IMR-90 (cell line): ENCODE measurements at regions not wholly inside any gene's neighbourhood (a gene's known extent, or its start where the extent isn't known, plus 50 kb on each side); places are given as distances from the start of the nearest gene placed in this dataset.

Source experiments
- ATAC-seq: fragments of 200-7000 bp; cut with Tn5 transposase; 2 replicates; pipeline ENCODE4 v1.9.1; 2020; ENCODE audit warnings: low read depth, mild to moderate bottlenecking, moderate library complexity
- BruUV-seq: library from RNA; stranded (reverse); fragments of 400-500 nt; replicated peaks from 2 replicates; lab custom pipeline; 2021; lab: Mats Ljungman, UMichigan
- CTCF ChIA-PET: fragments of 300-600 bp; formaldehyde crosslinking; extraction: SDS; loops from one replicate; lab custom pipeline; 2021; ENCODE audit warnings: antibody characterized with exemption; lab: Yijun Ruan, JAX
- POLR2A ChIA-PET: fragments of 300-600 bp; sonication (Branson Sonifier 250); formaldehyde crosslinking; loops from one replicate; lab custom pipeline; 2022; ENCODE audit warnings: antibody characterized with exemption; ENCODE audit not compliant: unreplicated experiment; lab: Charles Lee
- DNase-seq: peaks from one replicate; pipeline ENCODE4 v3.0.0; 2013
- H2AFZ ChIP-seq: replicated peaks from 2 replicates; pipeline ENCODE3; 2013; ENCODE audit warnings: low read length, mild to moderate bottlenecking; ENCODE audit not compliant: poor library complexity
- H2AK5ac ChIP-seq: 2 replicates; pipeline ENCODE4 v1.6.1; 2013; ENCODE audit warnings: low read depth, low read length, inconsistent platforms
- H2AK9ac ChIP-seq: replicated peaks from 2 replicates; pipeline ENCODE3; 2013; ENCODE audit warnings: mild to moderate bottlenecking, low read depth, low read length, moderate library complexity; ENCODE audit not compliant: poor library complexity
- H2BK120ac ChIP-seq: 2 replicates; pipeline ENCODE4 v1.6.1; 2013; ENCODE audit warnings: low read depth, low read length, inconsistent platforms
- H2BK15ac ChIP-seq: 3 replicates; pipeline ENCODE4 v1.6.1; 2013; ENCODE audit warnings: low read depth, low read length, inconsistent platforms
- H2BK20ac ChIP-seq: 2 replicates; pipeline ENCODE4 v1.6.1; 2013; ENCODE audit warnings: low read depth, mild to moderate bottlenecking, inconsistent platforms, low read length, moderate library complexity
- H2BK5ac ChIP-seq: 2 replicates; pipeline ENCODE4 v1.6.1; 2013; ENCODE audit warnings: mild to moderate bottlenecking, low read depth, low read length, inconsistent platforms; ENCODE audit not compliant: poor library complexity, severe bottlenecking
- H3K14ac ChIP-seq: replicated peaks from 2 replicates; pipeline ENCODE4 v1.6.1; 2013; ENCODE audit warnings: low read depth, low read length, inconsistent platforms
- H3K18ac ChIP-seq: 2 replicates; pipeline ENCODE4 v1.6.1; 2013; ENCODE audit warnings: low read depth, low read length, control low read depth
- H3K23ac ChIP-seq: 2 replicates; pipeline ENCODE4 v1.6.1; 2013; ENCODE audit warnings: low read depth, low read length, inconsistent platforms
- H3K27ac ChIP-seq: 2 replicates; pipeline ENCODE4 v1.5.1; 2013; ENCODE audit warnings: mild to moderate bottlenecking, control low read depth, low read length; ENCODE audit not compliant: insufficient read depth
- H3K27me3 ChIP-seq: 2 replicates; pipeline ENCODE4 v1.6.1; 2013; ENCODE audit warnings: low read length; ENCODE audit not compliant: control insufficient read depth, insufficient read depth
- H3K36me3 ChIP-seq: 2 replicates; pipeline ENCODE4 v1.6.1; 2013; ENCODE audit warnings: low read length, mixed read lengths; ENCODE audit not compliant: control insufficient read depth, insufficient read depth
- H3K4ac ChIP-seq: 2 replicates; pipeline ENCODE4 v1.6.1; 2013; ENCODE audit warnings: low read depth, low read length, inconsistent platforms
- H3K4me1 ChIP-seq: 2 replicates; pipeline ENCODE4 v1.6.1; 2013; ENCODE audit warnings: low read length, mixed read lengths; ENCODE audit not compliant: control insufficient read depth, insufficient read depth
- H3K4me2 ChIP-seq: 2 replicates; pipeline ENCODE4 v1.6.1; 2013; ENCODE audit warnings: low read depth, mild to moderate bottlenecking, control low read depth, low read length, moderate library complexity
- H3K4me3 ChIP-seq: 2 replicates; pipeline ENCODE4 v1.5.1; 2013; ENCODE audit warnings: low read depth, mild to moderate bottlenecking, control low read depth, low read length, moderate library complexity; ENCODE audit not compliant: insufficient read depth
- H3K56ac ChIP-seq: 2 replicates; pipeline ENCODE4 v1.6.1; 2013; ENCODE audit warnings: low read length, inconsistent platforms; ENCODE audit not compliant: insufficient read depth; ENCODE audit errors: extremely low read depth
- H3K79me1 ChIP-seq, 2 experiments: 2 replicates each; pipeline ENCODE4 v1.6.1; 2013; ENCODE audit warnings: low read length in 2 of 2, inconsistent platforms in 1 of 2, low read depth in 1 of 2
- H3K9ac ChIP-seq: 2 replicates; pipeline ENCODE4 v1.6.1; 2013; ENCODE audit warnings: low read depth, low read length, control low read depth
- H3K9me1 ChIP-seq: 2 replicates; pipeline ENCODE4 v1.6.1; 2013; ENCODE audit warnings: low read length, inconsistent platforms; ENCODE audit not compliant: insufficient read depth
- H3K9me3 ChIP-seq: 2 replicates; pipeline ENCODE4 v1.6.1; 2013; ENCODE audit warnings: low read length; ENCODE audit not compliant: control insufficient read depth, insufficient read depth
- H4K20me1 ChIP-seq: 2 replicates; pipeline ENCODE4 v1.6.1; 2013; ENCODE audit warnings: low read length, inconsistent platforms; ENCODE audit not compliant: insufficient read depth
- H4K5ac ChIP-seq: 2 replicates; pipeline ENCODE4 v1.6.1; 2013; ENCODE audit warnings: mild to moderate bottlenecking, low read depth, low read length, control low read depth
- H4K8ac ChIP-seq, 2 experiments: 2 replicates each; pipeline ENCODE4 v1.6.1; 2013; ENCODE audit warnings: low read depth in 2 of 2, low read length in 2 of 2, control low read depth in 1 of 2, inconsistent platforms in 1 of 2
- H4K91ac ChIP-seq: 2 replicates; pipeline ENCODE4 v1.6.1; 2013; ENCODE audit warnings: low read depth, low read length, inconsistent platforms; ENCODE audit not compliant: insufficient read depth
- BHLHE40 ChIP-seq: fragments of 150-350 bp; IDR thresholded peaks from 2 replicates; pipeline ENCODE4 v1.6.1; 2016; ENCODE audit warnings: mild to moderate bottlenecking, low read depth, low read length
- CEBPB ChIP-seq: IDR thresholded peaks from 2 replicates; pipeline ENCODE4 v1.6.1; 2012; ENCODE audit warnings: low read depth, low read length, improper control_type of control experiment
- CHD1 ChIP-seq: IDR thresholded peaks from 2 replicates; pipeline ENCODE4 v1.6.1; 2012; ENCODE audit warnings: low read depth, low read length, improper control_type of control experiment
- FOS ChIP-seq: fragments of 150-350 bp; IDR thresholded peaks from 2 replicates; pipeline ENCODE4 v1.6.1; 2016; ENCODE audit warnings: low read depth, low read length
- MAFK ChIP-seq: IDR thresholded peaks from 2 replicates; pipeline ENCODE4 v1.6.1; 2012; ENCODE audit warnings: low read depth, low read length, improper control_type of control experiment
- MAZ ChIP-seq: IDR thresholded peaks from 2 replicates; pipeline ENCODE4 v1.6.1; 2012; ENCODE audit warnings: low read depth, mild to moderate bottlenecking, low read length, improper control_type of control experiment, moderate library complexity, borderline replicate concordance
- MXI1 ChIP-seq: IDR thresholded peaks from 2 replicates; pipeline ENCODE4 v1.6.1; 2012; ENCODE audit warnings: low read depth, mild to moderate bottlenecking, low read length, moderate library complexity, borderline replicate concordance
- NFE2L2 ChIP-seq: fragments of 150-350 bp; IDR thresholded peaks from 2 replicates; pipeline ENCODE4 v1.6.1; 2016; ENCODE audit warnings: low read depth, mild to moderate bottlenecking, low read length
- RAD21 ChIP-seq: IDR thresholded peaks from 2 replicates; pipeline ENCODE4 v1.6.1; 2012; ENCODE audit warnings: low read length, improper control_type of control experiment
- RCOR1 ChIP-seq: IDR thresholded peaks from 2 replicates; pipeline ENCODE4 v1.6.1; 2012; ENCODE audit warnings: mild to moderate bottlenecking, low read length, improper control_type of control experiment; ENCODE audit not compliant: insufficient replicate concordance
- SMC3 ChIP-seq: fragments of 150-350 bp; IDR thresholded peaks from 2 replicates; pipeline ENCODE4 v1.6.1; 2016; ENCODE audit warnings: low read depth, mild to moderate bottlenecking, antibody characterized with exemption, low read length, moderate library complexity
- USF2 ChIP-seq: fragments of 150-350 bp; IDR thresholded peaks from 2 replicates; pipeline ENCODE4 v1.6.1; 2017; ENCODE audit warnings: mild to moderate bottlenecking, antibody characterized with exemption, low read length, low read depth
- WGBS, 2 experiments: methylation state at CpG; one replicate each; pipeline versions ENCODE4 v1.1.5 to v1.1.7; 2013; ENCODE audit warnings: missing lambda C conversion rate in 2 of 2; ENCODE audit not compliant: insufficient read length in 1 of 2; ENCODE audit errors: extremely low coverage in 2 of 2; 5-methylcytosine and 5-hydroxymethylcytosine counted together
- dilution Hi-C: fragments of 300-500 bp; cut with HindIII; formaldehyde crosslinking; loops from one replicate; pipeline ENCODE4 v1.14.3; 2018; ENCODE audit warnings: low sequenced_read_pairs; ENCODE audit not compliant: unreplicated experiment
- in situ Hi-C: fragments of 300-500 bp; cut with MboI; formaldehyde crosslinking; loops from 3 replicates; pipeline ENCODE4 v1.14.3; 2019; ENCODE audit warnings: low sequenced_read_pairs, inconsistent platforms, mixed read lengths
- intact Hi-C: fragments of 100-400 bp; cut with micrococcal nuclease; formaldehyde crosslinking; loops from 2 replicates; pipeline ENCODE4 v1.10.0; 2022
- TF ChIP-seq, protein P1 (sequence below): fragments of 150-350 bp; IDR thresholded peaks from 2 replicates; pipeline ENCODE4 v1.6.1; 2016; ENCODE audit warnings: low read depth, mild to moderate bottlenecking, low read length, moderate library complexity, borderline replicate concordance
- TF ChIP-seq, protein P2 (sequence below): conservative IDR thresholded peaks from 2 replicates; pipeline ENCODE4 v1.5.1; 2012; ENCODE audit warnings: mild to moderate bottlenecking, low read depth, low read length, improper control_type of control experiment

GRCh38 chr10:37534166-37534565 is 323.2 kb downstream of the ZNF248 start:
- Histone ChIP-seq H3K9me3 (peaks cover 9% of the 10 kb centered on the region), H3K36me3 (no peaks in the 10 kb centered on the region), H4K91ac (no peak overlapping the region), H3K9me1 (no peaks in the 10 kb centered on the region), H2BK5ac (no peak overlapping the region), H3K4me3 (no peak overlapping the region), H3K4me2 (no peak overlapping the region), H2AK9ac (no peak overlapping the region), H3K56ac (no peak overlapping the region), H3K23ac (no peak overlapping the region), H4K20me1 (no peaks in the 10 kb centered on the region), H3K27me3 (no peaks in the 10 kb centered on the region), H4K5ac (no peak overlapping the region), H3K27ac (no peak overlapping the region), H3K9ac (no peak overlapping the region), H3K14ac (no peak overlapping the region), H2BK120ac (no peak overlapping the region), H2AK5ac (no peak overlapping the region), H4K8ac (no peak overlapping the region), H2BK15ac (no peak overlapping the region), H2AFZ (no peak overlapping the region), H3K79me1 (no peaks in the 10 kb centered on the region), H3K4me1 (no peaks in the 10 kb centered on the region), H3K18ac (no peak overlapping the region), H2BK20ac (no peak overlapping the region), H3K4ac (no peak overlapping the region)
- ATAC-seq, result no peak
- POLR2A ChIA-PET, result no interaction called here
- no peak for TF ChIP-seq CEBPB
- TF ChIP-seq SMC3, result no peak
- no peak for TF ChIP-seq MAFK
- TF ChIP-seq, protein P1, sequence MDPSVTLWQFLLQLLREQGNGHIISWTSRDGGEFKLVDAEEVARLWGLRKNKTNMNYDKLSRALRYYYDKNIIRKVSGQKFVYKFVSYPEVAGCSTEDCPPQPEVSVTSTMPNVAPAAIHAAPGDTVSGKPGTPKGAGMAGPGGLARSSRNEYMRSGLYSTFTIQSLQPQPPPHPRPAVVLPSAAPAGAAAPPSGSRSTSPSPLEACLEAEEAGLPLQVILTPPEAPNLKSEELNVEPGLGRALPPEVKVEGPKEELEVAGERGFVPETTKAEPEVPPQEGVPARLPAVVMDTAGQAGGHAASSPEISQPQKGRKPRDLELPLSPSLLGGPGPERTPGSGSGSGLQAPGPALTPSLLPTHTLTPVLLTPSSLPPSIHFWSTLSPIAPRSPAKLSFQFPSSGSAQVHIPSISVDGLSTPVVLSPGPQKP, result no peak
- no peak for TF ChIP-seq BHLHE40
- TF ChIP-seq, protein P2, sequence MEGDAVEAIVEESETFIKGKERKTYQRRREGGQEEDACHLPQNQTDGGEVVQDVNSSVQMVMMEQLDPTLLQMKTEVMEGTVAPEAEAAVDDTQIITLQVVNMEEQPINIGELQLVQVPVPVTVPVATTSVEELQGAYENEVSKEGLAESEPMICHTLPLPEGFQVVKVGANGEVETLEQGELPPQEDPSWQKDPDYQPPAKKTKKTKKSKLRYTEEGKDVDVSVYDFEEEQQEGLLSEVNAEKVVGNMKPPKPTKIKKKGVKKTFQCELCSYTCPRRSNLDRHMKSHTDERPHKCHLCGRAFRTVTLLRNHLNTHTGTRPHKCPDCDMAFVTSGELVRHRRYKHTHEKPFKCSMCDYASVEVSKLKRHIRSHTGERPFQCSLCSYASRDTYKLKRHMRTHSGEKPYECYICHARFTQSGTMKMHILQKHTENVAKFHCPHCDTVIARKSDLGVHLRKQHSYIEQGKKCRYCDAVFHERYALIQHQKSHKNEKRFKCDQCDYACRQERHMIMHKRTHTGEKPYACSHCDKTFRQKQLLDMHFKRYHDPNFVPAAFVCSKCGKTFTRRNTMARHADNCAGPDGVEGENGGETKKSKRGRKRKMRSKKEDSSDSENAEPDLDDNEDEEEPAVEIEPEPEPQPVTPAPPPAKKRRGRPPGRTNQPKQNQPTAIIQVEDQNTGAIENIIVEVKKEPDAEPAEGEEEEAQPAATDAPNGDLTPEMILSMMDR, result no peak
- no peak for TF ChIP-seq CHD1
- no peak for TF ChIP-seq RAD21
- TF ChIP-seq RCOR1, result no peak
- TF ChIP-seq USF2, result no peak
- no peak for TF ChIP-seq MXI1
- no peak for TF ChIP-seq FOS
- no peak for TF ChIP-seq MAZ
- no peak for TF ChIP-seq NFE2L2
- intact Hi-C loops (no loop called here), in situ Hi-C loops (no loop called here), dilution Hi-C loops (no loop called here)
- WGBS, 2 experiments, result no CpG with 5 or more reads among the region's 3 CpGs
- DNase-seq, result no peak
- no TSS peak for BruUV-seq
- CTCF ChIA-PET, result no interaction called here
